ENCODE measurements at regions not wholly inside any gene's neighbourhood (a gene's known extent, or its start where the extent isn't known, plus 50 kb on each side); places are given as distances from the start of the nearest gene placed in this dataset.

- in situ Hi-C loops (cut with HindIII; ENCODE audit: low pct_unique_long_range_greater_than_20kb, low sequenced_read_pairs) = no loop called here
- DNase-seq (ENCODE audit: low read depth, low spot score) = no peak
Observed at GRCh38 chr10:81104494-81104893, 566.8 kb downstream of the SH2D4B start.

- no peak for DNase-seq (ENCODE audit: low read depth, low spot score)
Observed at GRCh38 chr10:81108516-81109199, 571.0 kb downstream of the SH2D4B start.

DNA sequence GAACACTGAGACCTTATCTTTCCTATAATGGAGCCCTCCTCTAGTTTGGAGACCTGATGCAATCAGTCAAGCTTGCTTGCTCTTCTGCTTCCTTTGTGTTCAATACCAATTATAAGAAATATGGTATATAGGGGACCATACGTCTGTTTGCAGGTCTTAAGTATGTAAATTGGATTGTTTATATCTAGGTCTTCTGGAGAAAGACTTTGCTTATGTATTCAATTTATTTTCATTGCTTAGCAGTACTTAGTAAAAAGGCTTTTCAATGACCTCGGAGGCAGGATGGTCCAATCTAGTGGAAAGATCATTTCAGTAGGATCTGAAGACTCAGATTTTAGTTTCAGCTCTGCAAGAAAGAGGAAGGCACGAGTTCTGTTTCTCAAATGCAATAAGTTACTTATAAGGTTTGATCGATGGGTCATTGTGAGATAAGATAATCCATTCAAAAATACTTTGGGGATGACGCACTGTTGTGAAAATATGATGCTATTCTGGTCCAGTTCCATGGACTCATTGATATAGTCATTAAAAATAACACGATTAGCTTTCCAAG, 571.6 kb downstream of the SH2D4B start:
- DNase-seq (ENCODE audit: low read depth, low spot score) = no peak
- in situ Hi-C loops (cut with HindIII; ENCODE audit: low pct_unique_long_range_greater_than_20kb, low sequenced_read_pairs) = no loop called here

More at GRCh38 chr10:81108516-81109199, 571.0 kb downstream of the SH2D4B start:
- in situ Hi-C loops (cut with HindIII; ENCODE audit: low pct_unique_long_range_greater_than_20kb, low sequenced_read_pairs) = no loop called here

- no peak for DNase-seq (ENCODE audit: low read depth, low spot score)
- in situ Hi-C loops (cut with HindIII; ENCODE audit: low pct_unique_long_range_greater_than_20kb, low sequenced_read_pairs) = no loop called here
Observed at GRCh38 chr10:81116201-81116600, 578.5 kb downstream of the SH2D4B start.

GRCh38 chr10:81116990-81117389, 579.3 kb downstream of the SH2D4B start:
- peak; percentile 22 for DNase-seq (ENCODE audit: low read depth, low spot score)
- in situ Hi-C loops (cut with HindIII; ENCODE audit: low pct_unique_long_range_greater_than_20kb, low sequenced_read_pairs) = no loop called here

- in situ Hi-C loops (cut with HindIII; ENCODE audit: low pct_unique_long_range_greater_than_20kb, low sequenced_read_pairs) = no loop called here
- no peak for DNase-seq (ENCODE audit: low read depth, low spot score)
Observed at GRCh38 chr10:81127931-81128330, 590.2 kb downstream of the SH2D4B start.

GRCh38 chr10:81130014-81130413, 592.3 kb downstream of the SH2D4B start:
- no peak for DNase-seq (ENCODE audit: low read depth, low spot score)
- in situ Hi-C loops (cut with HindIII; ENCODE audit: low pct_unique_long_range_greater_than_20kb, low sequenced_read_pairs) = no loop called here

DNA sequence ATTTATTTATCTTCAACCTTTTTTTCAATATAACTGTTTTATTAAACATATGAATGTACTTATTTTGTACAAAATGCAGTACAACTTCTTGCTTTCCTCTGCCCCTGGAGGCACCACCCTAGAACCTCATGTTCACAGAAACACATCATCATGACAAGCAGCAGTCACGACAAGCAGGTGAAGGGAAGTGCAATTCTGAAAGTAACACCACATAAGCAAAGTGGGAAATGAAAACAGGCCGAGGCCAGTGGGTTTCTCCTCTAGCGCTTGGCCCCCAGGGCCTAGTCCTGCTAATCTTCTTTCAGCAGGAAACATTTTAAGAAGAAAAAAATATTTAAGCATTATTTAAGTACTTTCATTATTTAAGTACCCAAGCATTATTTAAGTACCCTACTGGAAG, 598.1 kb downstream of the SH2D4B start:
- DNase-seq (ENCODE audit: low read depth, low spot score) = no peak
- in situ Hi-C loops (cut with HindIII; ENCODE audit: low pct_unique_long_range_greater_than_20kb, low sequenced_read_pairs) = no loop called here

DNA sequence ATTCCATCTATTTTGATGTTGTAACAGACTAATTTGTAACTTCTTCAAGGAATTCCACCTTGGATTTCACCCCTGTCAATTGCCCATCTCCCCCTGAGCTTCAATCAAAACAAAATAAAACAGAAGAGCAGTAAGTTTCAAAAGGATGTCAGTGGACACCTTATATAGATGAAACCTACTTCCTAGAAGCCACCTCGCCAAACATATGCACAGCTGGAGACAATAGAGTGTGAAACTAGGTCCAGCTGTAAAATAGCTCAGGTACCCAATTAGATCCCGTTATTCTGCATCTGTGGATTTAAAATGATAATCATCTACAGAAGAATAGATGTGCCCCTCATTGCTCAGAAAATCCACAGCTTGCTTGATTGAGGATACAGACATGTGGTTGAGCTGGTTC, 598.6 kb downstream of the SH2D4B start:
- in situ Hi-C loops (cut with HindIII; ENCODE audit: low pct_unique_long_range_greater_than_20kb, low sequenced_read_pairs) = no loop called here
- DNase-seq (ENCODE audit: low read depth, low spot score) = no peak

- DNase-seq (ENCODE audit: low read depth, low spot score) = no peak
- in situ Hi-C loops (cut with HindIII; ENCODE audit: low pct_unique_long_range_greater_than_20kb, low sequenced_read_pairs) = no loop called here
Observed at GRCh38 chr10:81145975-81146374, 608.3 kb downstream of the SH2D4B start.

DNA sequence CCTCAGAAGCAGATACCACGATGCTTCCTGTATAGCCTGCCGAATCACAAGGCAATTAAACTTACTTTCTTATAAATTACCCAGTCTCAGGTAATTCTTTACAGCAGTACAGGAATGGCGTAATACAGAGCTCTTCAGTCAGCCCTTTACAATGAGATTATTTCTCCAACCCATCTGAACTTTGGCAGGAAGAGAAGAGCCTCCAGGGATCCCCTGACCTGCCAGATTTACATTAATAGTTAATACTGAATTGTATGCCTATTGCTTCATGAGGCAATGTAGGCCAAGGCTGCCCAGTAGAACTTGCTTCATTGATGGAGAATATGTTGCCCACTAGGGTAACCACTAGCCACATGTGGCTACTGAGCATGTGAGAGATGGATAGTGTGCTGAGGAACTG, 608.7 kb downstream of the SH2D4B start:
- in situ Hi-C loops (cut with HindIII; ENCODE audit: low pct_unique_long_range_greater_than_20kb, low sequenced_read_pairs) = no loop called here
- DNase-seq (ENCODE audit: low read depth, low spot score) = peak; percentile 4

GRCh38 chr10:81152656-81153055, 615.0 kb downstream of the SH2D4B start:
- in situ Hi-C loops (cut with HindIII; ENCODE audit: low pct_unique_long_range_greater_than_20kb, low sequenced_read_pairs) = no loop called here
- DNase-seq (ENCODE audit: low read depth, low spot score) = no peak

DNA sequence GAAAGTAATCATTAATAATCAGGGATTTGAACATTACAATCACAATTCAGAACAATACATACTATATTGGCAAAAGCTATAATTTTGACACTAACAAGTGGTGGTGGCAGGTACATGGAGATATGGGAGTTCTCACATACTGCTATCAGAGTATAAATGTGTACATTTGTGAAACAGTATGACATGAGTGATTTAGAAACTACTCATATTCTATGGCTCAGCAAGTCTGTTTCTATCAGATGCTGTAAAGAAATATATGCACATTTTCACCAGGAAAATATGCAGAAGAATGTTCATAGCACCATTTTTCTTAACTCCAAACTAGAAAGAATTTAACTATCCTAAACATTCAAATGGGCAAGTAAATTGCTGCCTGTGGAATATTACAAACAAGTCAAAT, 620.0 kb downstream of the SH2D4B start:
- DNase-seq (ENCODE audit: low read depth, low spot score) = no peak
- in situ Hi-C loops (cut with HindIII; ENCODE audit: low pct_unique_long_range_greater_than_20kb, low sequenced_read_pairs) = no loop called here

DNA sequence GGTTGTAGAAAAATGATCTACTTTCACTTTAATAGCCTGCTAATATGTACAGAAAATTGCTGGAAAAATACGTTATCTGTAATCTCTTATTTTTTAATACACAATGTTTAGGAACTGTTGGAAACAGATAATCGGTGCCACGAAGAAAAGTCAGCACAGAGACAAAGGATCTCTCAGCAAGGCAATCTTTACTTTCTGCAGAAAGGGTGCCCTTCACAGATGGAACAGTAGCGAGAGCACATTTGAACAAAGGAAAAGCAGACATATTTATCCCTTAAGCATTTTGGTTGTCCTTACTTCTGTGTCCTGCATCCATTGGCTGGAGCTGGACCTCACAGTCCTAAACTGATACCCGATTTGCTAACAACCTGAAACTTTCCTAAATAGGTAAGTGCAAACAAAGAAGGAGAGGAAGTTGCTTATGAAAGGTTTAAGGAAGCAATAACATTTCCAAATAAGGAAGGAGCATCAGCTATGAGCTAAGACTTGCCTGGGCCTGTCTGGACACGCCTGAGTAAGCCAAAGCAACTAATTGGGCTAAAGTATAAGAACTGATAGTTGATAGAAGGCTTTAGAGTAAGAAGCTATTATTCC, 640.0 kb downstream of the SH2D4B start:
- DNase-seq (ENCODE audit: low read depth, low spot score) = no peak
- in situ Hi-C loops (cut with HindIII; ENCODE audit: low pct_unique_long_range_greater_than_20kb, low sequenced_read_pairs) = no loop called here

DNA sequence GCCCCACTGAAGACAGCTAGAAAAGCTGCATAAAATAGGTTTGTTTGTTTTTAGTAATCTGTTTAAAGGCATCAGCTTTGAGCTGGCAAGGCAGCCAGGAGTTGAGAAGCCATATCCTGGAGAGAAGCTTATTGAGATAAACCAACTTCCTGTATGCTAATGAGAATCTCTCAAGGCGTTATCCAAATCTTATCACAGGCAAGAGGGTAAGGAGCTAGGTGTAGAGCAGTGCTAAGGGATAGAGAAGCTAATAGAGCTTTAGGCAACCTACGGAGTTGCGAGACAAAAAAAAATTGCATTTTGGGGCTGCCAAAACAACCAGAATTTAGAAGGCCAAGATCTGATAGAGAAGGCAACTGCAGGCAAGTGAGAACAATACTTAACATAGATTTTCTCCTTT, 641.6 kb downstream of the SH2D4B start:
- in situ Hi-C loops (cut with HindIII; ENCODE audit: low pct_unique_long_range_greater_than_20kb, low sequenced_read_pairs) = no loop called here
- no peak for DNase-seq (ENCODE audit: low read depth, low spot score)

GRCh38 chr10:81179805-81180452, 642.2 kb downstream of the SH2D4B start:
- DNase-seq (ENCODE audit: low read depth, low spot score) = peak; percentile 68
- in situ Hi-C loops (cut with HindIII; ENCODE audit: low pct_unique_long_range_greater_than_20kb, low sequenced_read_pairs) = no loop called here

DNA sequence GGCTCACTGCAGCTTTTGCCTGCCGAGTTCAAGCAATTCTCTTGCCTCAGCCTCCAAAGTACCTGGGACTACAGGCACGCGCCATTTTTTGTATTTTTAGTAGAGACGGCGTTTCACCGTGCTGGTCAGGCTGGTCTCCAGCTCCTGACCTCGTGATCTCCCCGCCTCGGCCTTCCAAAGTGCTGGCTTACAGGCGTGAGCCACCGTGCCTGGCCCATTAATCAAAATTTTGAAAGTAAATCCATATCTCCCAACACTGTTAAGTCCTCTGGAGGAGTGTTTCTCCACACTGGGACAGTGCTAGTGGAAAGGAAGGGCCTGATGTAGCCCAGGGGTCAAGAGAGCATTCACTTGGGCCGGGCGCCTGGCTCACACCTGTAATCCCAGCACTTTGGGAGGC, 644.6 kb downstream of the SH2D4B start:
- in situ Hi-C loops (cut with HindIII; ENCODE audit: low pct_unique_long_range_greater_than_20kb, low sequenced_read_pairs) = no loop called here
- DNase-seq (ENCODE audit: low read depth, low spot score) = no peak

- no peak for DNase-seq (ENCODE audit: low read depth, low spot score)
- in situ Hi-C loops (cut with HindIII; ENCODE audit: low pct_unique_long_range_greater_than_20kb, low sequenced_read_pairs) = no loop called here
Observed at GRCh38 chr10:81192221-81192788, 654.6 kb downstream of the SH2D4B start.

All from SK-MEL-5 (cell line).